ENCODE measurements at regions not wholly inside any gene's neighbourhood (a gene's known extent, or its start where the extent isn't known, plus 50 kb on each side); places are given as distances from the start of the nearest gene placed in this dataset.

- TF ChIP-seq IRF3 (IDR thresholded peaks at IDR 0.05; ENCODE audit: low read depth, low read length) (no peak), JUND (IDR thresholded peaks at IDR 0.05) (peak; percentile 58), YY1 (IDR thresholded peaks at IDR 0.05; ENCODE audit: low read depth) (peak; percentile 46; the same call in 1 of the 2 replicates), POLR2AphosphoS5 (IDR thresholded peaks at IDR 0.05; ENCODE audit: low read depth, low read length) (no peak), PBX3 (IDR thresholded peaks at IDR 0.05) (peak; percentile 82)
These were observed 76.3 kb downstream of the SUCNR1 start (continued) for GRCh38 chr3:151949706-151950105.

- Histone ChIP-seq H3K4me3 (ENCODE audit: low read depth in 2 of 2, low read length in 1 of 2) (no peak overlapping the region), H3K27ac (ENCODE audit: low read depth in 2 of 2, low read length in 1 of 2) (no peak overlapping the region), H3K9ac (no peak overlapping the region), H3K9me2 (no peaks in the 10 kb centered on the region), H3K4me1 (ENCODE audit: control insufficient read depth in 1 of 2, insufficient read depth in 2 of 2, low read depth in 1 of 2, low read length in 1 of 2) (no peaks in the 10 kb centered on the region), H3F3A (replicated peaks; ENCODE audit: insufficient read depth) (peaks cover 1% of the 10 kb centered on the region), H3K4me2 (no peak overlapping the region), H3K9me3 (0 out of 2 replicates have a peak, but pooled peaks cover 3% of the 10 kb centered on the region), H4K20me1 (ENCODE audit: insufficient read depth) (no peaks in the 10 kb centered on the region), H3K27me3 (ENCODE audit: insufficient read depth) (no peaks in the 10 kb centered on the region), H2AFZ (ENCODE audit: low read depth) (no peak overlapping the region), H3K36me3 (replicated peaks in 1 of 2; ENCODE audit: control insufficient read depth in 1 of 2, insufficient read depth in 2 of 2, low read length in 1 of 2) (no peaks in the 10 kb centered on the region), H3K79me2 (ENCODE audit: insufficient read depth) (no peaks in the 10 kb centered on the region)
- 43% methylated on average over 1 of the region's 1 CpG for WGBS (ENCODE audit: low lambda C conversion rate)
- CTCF ChIA-PET: no interaction called here
- TF ChIP-seq GABPA (IDR thresholded peaks at IDR 0.05; ENCODE audit: low read depth): no peak
- TF ChIP-seq SMC3 (IDR thresholded peaks at IDR 0.05; ENCODE audit: low read depth, low read length): no peak
- no peak for TF ChIP-seq NRF1 (IDR thresholded peaks at IDR 0.05; ENCODE audit: low read depth, low read length)
- no peak for TF ChIP-seq MAX (IDR thresholded peaks at IDR 0.05; ENCODE audit: low read depth)
- no peak for TF ChIP-seq PBX3 (IDR thresholded peaks at IDR 0.05)
- TF ChIP-seq TAF1 (IDR thresholded peaks at IDR 0.05; ENCODE audit: borderline replicate concordance, low read depth, low read length): no peak
- TF ChIP-seq RAD21 (IDR thresholded peaks at IDR 0.05; ENCODE audit: low read length): no peak
- no peak for TF ChIP-seq RFX5 (IDR thresholded peaks at IDR 0.05; ENCODE audit: low read length)
- TF ChIP-seq GATA2 (CRISPR knock-in tag; IDR thresholded peaks at IDR 0.05): no peak
- DNase-seq: no peak
- POLR2A ChIA-PET: no interaction called here
These were observed 81.9 kb downstream of the SUCNR1 start for GRCh38 chr3:151955356-151955755.
